ENCODE measurements at regions not wholly inside any gene's neighbourhood (a gene's known extent, or its start where the extent isn't known, plus 50 kb on each side); places are given as distances from the start of the nearest gene placed in this dataset.

DNA sequence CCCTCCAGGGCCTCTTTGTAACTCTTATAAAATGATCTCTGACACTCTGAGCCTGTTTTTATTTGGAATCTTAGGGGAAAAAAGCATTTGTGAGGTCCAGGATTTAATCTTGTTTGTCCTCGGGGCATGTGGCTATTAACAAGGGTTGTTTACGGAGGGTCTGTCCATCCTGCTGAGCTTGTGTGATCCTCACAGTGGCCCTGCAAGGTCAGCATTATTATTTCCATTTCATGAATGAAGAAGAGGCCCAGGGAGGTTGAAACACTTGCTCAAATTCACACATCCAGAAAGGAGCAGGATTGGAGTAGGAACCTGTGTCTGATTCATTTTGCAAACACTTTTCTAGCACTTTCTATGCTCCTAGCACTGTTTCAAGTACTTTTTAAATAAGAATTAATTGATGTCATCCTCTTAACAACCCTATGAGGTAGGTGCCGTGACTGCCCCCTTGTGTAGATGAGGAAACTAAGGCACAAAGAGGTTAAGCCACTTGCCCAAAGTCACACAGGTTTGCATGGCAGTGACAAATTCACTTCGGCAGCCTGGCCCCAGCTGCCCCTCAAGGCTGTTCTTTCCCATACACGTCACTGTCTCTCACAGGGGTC, 178.9 kb downstream of the MIS18A start:
- TF ChIP-seq CTCF (IDR thresholded peaks at IDR 0.05) (no peak), POLR2A (IDR thresholded peaks at IDR 0.05; ENCODE audit: low read depth) (no peak), POLR2AphosphoS5 (IDR thresholded peaks at IDR 0.05) (no peak), EP300 (IDR thresholded peaks at IDR 0.05) (no peak)
